Lower lobe of right lung (tissue), 2 donors: ENCODE measurements at regions not wholly inside any gene's neighbourhood (a gene's known extent, or its start where the extent isn't known, plus 50 kb on each side); places are given as distances from the start of the nearest gene placed in this dataset.

Source experiments
- ATAC-seq, 2 donors: fragments of 200-7000 bp; cut with Tn5 transposase; one replicate each; pipeline ENCODE4 v1.9.1; 2020 to 2022; ENCODE audit warnings: mild to moderate bottlenecking in 2 of 2, moderate library complexity in 2 of 2
- DNase-seq: peaks from one replicate; pipeline ENCODE4 v3.0.0-alpha.2; 2020
- H3K27ac ChIP-seq: fragments of 200-600 bp; one replicate; pipeline ENCODE4 v1.8.0; 2022
- H3K27me3 ChIP-seq: fragments of 200-600 bp; one replicate; pipeline ENCODE4 v1.8.0; 2022; ENCODE audit warnings: low read depth
- H3K36me3 ChIP-seq: fragments of 200-600 bp; one replicate; pipeline ENCODE4 v1.8.0; 2022; ENCODE audit warnings: mild to moderate bottlenecking
- H3K4me1 ChIP-seq: fragments of 200-600 bp; one replicate; pipeline ENCODE4 v1.8.0; 2022
- H3K4me3 ChIP-seq: fragments of 200-600 bp; one replicate; pipeline ENCODE4 v1.8.0; 2022; ENCODE audit warnings: mild to moderate bottlenecking
- H3K9me3 ChIP-seq: fragments of 200-600 bp; one replicate; pipeline ENCODE4 v1.8.0; 2022
- intact Hi-C: fragments of 100-400 bp; cut with DNase I; formaldehyde crosslinking; loops from one replicate; pipeline ENCODE4 v1.11.0; 2022
- TF ChIP-seq, protein P1 (sequence below): fragments of 200-600 bp; IDR thresholded peaks from one replicate; pipeline ENCODE4 v1.8.0; 2022; ENCODE audit warnings: antibody characterized with exemption, mild to moderate bottlenecking
- donor health status: DM: no; HTN: yes; CAD: no; lungs with severe emphysema.

GRCh38 chr6:40822619-40823018, 216.4 kb downstream of the UNC5CL start:
- ATAC-seq = no peak
- Histone ChIP-seq H3K9me3 (no peaks in the 10 kb centered on the region), H3K27me3 (peaks cover 3% of the 10 kb centered on the region), H3K4me3 (no peak overlapping the region), H3K36me3 (no peaks in the 10 kb centered on the region), H3K4me1 (no peaks in the 10 kb centered on the region), H3K27ac (no peak overlapping the region)
- no peak for DNase-seq
- intact Hi-C loops = no loop called here
- TF ChIP-seq, protein P1, sequence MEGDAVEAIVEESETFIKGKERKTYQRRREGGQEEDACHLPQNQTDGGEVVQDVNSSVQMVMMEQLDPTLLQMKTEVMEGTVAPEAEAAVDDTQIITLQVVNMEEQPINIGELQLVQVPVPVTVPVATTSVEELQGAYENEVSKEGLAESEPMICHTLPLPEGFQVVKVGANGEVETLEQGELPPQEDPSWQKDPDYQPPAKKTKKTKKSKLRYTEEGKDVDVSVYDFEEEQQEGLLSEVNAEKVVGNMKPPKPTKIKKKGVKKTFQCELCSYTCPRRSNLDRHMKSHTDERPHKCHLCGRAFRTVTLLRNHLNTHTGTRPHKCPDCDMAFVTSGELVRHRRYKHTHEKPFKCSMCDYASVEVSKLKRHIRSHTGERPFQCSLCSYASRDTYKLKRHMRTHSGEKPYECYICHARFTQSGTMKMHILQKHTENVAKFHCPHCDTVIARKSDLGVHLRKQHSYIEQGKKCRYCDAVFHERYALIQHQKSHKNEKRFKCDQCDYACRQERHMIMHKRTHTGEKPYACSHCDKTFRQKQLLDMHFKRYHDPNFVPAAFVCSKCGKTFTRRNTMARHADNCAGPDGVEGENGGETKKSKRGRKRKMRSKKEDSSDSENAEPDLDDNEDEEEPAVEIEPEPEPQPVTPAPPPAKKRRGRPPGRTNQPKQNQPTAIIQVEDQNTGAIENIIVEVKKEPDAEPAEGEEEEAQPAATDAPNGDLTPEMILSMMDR = no peak

DNA sequence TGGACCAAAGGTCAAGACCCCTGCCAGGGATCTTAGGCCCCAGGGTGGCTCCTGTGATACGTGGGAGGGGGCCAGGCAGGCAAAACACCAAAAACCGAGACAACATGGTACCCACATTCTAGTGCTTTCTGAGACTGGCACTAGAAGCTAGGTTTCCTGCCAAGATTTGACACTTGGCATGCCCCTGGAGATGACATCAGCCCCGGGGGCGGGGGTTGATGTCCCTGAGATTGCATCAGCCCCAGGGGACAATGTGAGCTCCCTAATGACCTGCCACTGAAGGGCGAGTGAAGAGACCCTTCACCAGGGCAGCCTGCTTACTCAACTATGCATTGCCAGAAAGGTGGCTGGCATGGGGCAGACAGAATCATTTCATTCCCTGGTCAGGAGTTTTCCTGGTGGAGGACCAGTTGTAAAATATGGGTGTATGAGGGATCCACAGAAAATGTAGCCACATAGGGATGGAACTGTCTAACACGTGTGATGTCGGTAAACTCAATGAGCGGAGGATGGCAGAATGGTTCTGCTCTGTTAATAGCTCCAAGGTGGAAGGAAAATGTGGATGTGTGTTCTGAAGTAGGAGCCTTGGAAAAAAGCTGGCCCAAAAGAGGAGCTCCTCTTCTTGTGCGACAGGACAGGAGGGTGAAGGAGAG, 219.7 kb downstream of the UNC5CL start:
- DNase-seq = peak; percentile 55
- Histone ChIP-seq H3K4me1 (no peaks in the 10 kb centered on the region), H3K36me3 (no peaks in the 10 kb centered on the region), H3K4me3 (no peak overlapping the region), H3K27ac (no peak overlapping the region), H3K27me3 (peaks cover 3% of the 10 kb centered on the region), H3K9me3 (no peaks in the 10 kb centered on the region)
- TF ChIP-seq, protein P1 = no peak
- intact Hi-C loops = no loop called here
- ATAC-seq = peak; percentile 79 to 83

DNA sequence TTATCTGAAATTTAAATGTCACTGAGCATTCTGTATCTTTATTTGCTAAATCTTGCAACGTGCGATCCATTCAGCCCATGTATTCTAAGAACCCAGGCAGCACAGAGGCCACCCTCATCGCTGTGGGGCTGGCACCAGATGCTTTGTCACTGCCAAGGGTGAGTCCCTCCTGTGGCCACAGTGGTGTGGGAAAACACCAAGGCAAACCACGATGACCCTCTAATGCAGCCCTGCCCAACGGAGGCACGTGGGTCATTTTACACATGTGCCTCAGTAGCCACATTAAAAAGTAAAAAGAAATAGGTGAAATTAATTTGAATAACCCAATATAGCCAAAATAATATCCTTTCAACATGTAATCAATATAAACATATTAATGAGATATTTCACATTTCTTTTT, 221.7 kb downstream of the UNC5CL start:
- Histone ChIP-seq H3K4me3 (no peak overlapping the region), H3K27me3 (no peaks in the 10 kb centered on the region), H3K36me3 (no peaks in the 10 kb centered on the region), H3K27ac (no peak overlapping the region), H3K9me3 (no peaks in the 10 kb centered on the region), H3K4me1 (no peaks in the 10 kb centered on the region)
- TF ChIP-seq, protein P1 = no peak
- no peak for ATAC-seq
- DNase-seq = no peak
- intact Hi-C loops = no loop called here

DNA sequence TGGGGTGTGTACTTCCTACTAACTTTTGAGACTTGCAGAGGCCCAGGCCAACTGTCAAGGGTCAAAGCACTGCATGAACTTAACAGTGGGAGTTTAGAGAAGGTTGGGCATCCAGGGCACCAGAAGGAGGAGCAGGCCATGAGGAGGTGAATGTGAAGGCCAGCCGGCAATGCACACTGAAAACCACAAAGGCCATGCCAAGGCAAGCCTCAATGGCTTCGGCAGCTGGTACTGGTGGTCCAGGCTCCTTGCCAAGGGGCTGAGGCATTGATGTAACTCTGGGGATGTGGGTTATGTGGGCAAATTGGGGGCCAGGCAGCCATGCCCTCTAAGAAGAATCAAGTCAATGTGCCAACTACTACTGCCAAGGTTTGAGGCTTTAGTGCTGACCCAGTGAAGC, 222.4 kb downstream of the UNC5CL start:
- ATAC-seq (no peak), DNase-seq (no peak)
- Histone ChIP-seq H3K9me3 (no peaks in the 10 kb centered on the region), H3K27ac (no peak overlapping the region), H3K4me3 (no peak overlapping the region), H3K36me3 (no peaks in the 10 kb centered on the region), H3K27me3 (no peaks in the 10 kb centered on the region), H3K4me1 (no peaks in the 10 kb centered on the region)
- intact Hi-C loops = no loop called here
- TF ChIP-seq, protein P1 = no peak

- Histone ChIP-seq H3K4me1 (no peaks in the 10 kb centered on the region), H3K4me3 (no peak overlapping the region), H3K27me3 (no peaks in the 10 kb centered on the region), H3K27ac (no peak overlapping the region), H3K9me3 (no peaks in the 10 kb centered on the region), H3K36me3 (no peaks in the 10 kb centered on the region)
- intact Hi-C loops = no loop called here
- ATAC-seq (no peak), DNase-seq (no peak)
- TF ChIP-seq, protein P1 = no peak
Measured at GRCh38 chr6:40815731-40816130, 223.3 kb downstream of the UNC5CL start.
